ENCODE measurements at regions not wholly inside any gene's neighbourhood (a gene's known extent, or its start where the extent isn't known, plus 50 kb on each side); places are given as distances from the start of the nearest gene placed in this dataset.
"Not testable (repeated sequence)": the region's sequence is repeated elsewhere in the genome, so short reads cannot be mapped to it uniquely, and the experiment has no call there.

- no peak overlapping the region for H3K27ac ChIP-seq (ENCODE audit: low read depth, low read length)
- no peaks in the 10 kb centered on the region for H3K9me3 ChIP-seq (ENCODE audit: control insufficient read depth, insufficient read depth, low read length)
- no peak overlapping the region for H3K4me3 ChIP-seq (ENCODE audit: low read depth, low read length)
- no peak for TF ChIP-seq CTCF (IDR thresholded peaks at IDR 0.05; ENCODE audit: low read depth, low read length)
- no peak for DNase-seq (ENCODE audit: low read depth, low spot score)
- ChIA-PET POLR2A (no interaction called here), CTCF (no interaction called here)
- peaks cover 4% of the 10 kb centered on the region for H3K27me3 ChIP-seq (ENCODE audit: control insufficient read depth, insufficient read depth, low read length)
Observed at GRCh38 chr2:121849236-121849635, 93.8 kb downstream of the TSN start.

GRCh38 chr2:121853149-121853548 lies 97.7 kb downstream of the TSN start:
- H3K27me3 ChIP-seq (ENCODE audit: control insufficient read depth, insufficient read depth, low read length); CTCF ChIA-PET; DNase-seq (ENCODE audit: low read depth, low spot score); H3K9me3 ChIP-seq (ENCODE audit: control insufficient read depth, insufficient read depth, low read length); H3K4me3 ChIP-seq (ENCODE audit: low read depth, low read length); POLR2A ChIA-PET; H3K27ac ChIP-seq (ENCODE audit: low read depth, low read length): not testable (repeated sequence)

- DNase-seq (ENCODE audit: low read depth, low spot score): no peak
- no peak overlapping the region for H3K4me3 ChIP-seq (ENCODE audit: low read depth, low read length)
- no peak for TF ChIP-seq CTCF (IDR thresholded peaks at IDR 0.05; ENCODE audit: low read depth, low read length)
- H3K27ac ChIP-seq (ENCODE audit: low read depth, low read length): no peak overlapping the region
- no peaks in the 10 kb centered on the region for H3K27me3 ChIP-seq (ENCODE audit: control insufficient read depth, insufficient read depth, low read length)
- no peaks in the 10 kb centered on the region for H3K9me3 ChIP-seq (ENCODE audit: control insufficient read depth, insufficient read depth, low read length)
- POLR2A ChIA-PET: no interaction called here
- CTCF ChIA-PET: interaction anchor here (0.6 to 2.0 kb wide), 2 partner anchors 10 to 44 kb away, joined by 3 to 5 read pairs; no protein-coding TSS in a partner anchor
Observed at GRCh38 chr2:121855510-121855909, 100.1 kb downstream of the TSN start.

GRCh38 chr2:121856360-121856759 lies 100.9 kb downstream of the TSN start:
- H3K27ac ChIP-seq (ENCODE audit: low read depth, low read length): no peak overlapping the region
- H3K9me3 ChIP-seq (ENCODE audit: control insufficient read depth, insufficient read depth, low read length): no peaks in the 10 kb centered on the region
- H3K4me3 ChIP-seq (ENCODE audit: low read depth, low read length): no peak overlapping the region
- POLR2A ChIA-PET: no interaction called here
- no peaks in the 10 kb centered on the region for H3K27me3 ChIP-seq (ENCODE audit: control insufficient read depth, insufficient read depth, low read length)
- CTCF ChIA-PET: no interaction called here
- no peak for DNase-seq (ENCODE audit: low read depth, low spot score)
- no peak for TF ChIP-seq CTCF (IDR thresholded peaks at IDR 0.05; ENCODE audit: low read depth, low read length)

- H3K27me3 ChIP-seq (ENCODE audit: control insufficient read depth, insufficient read depth, low read length): no peaks in the 10 kb centered on the region
- POLR2A ChIA-PET: no interaction called here
- H3K9me3 ChIP-seq (ENCODE audit: control insufficient read depth, insufficient read depth, low read length): no peaks in the 10 kb centered on the region
- no peak overlapping the region for H3K27ac ChIP-seq (ENCODE audit: low read depth, low read length)
- no peak overlapping the region for H3K4me3 ChIP-seq (ENCODE audit: low read depth, low read length)
- CTCF ChIA-PET: no interaction called here
- DNase-seq (ENCODE audit: low read depth, low spot score): no peak
- no peak for TF ChIP-seq CTCF (IDR thresholded peaks at IDR 0.05; ENCODE audit: low read depth, low read length)
Observed at GRCh38 chr2:121858369-121858768, 102.9 kb downstream of the TSN start.

- Histone ChIP-seq H3K27me3 (ENCODE audit: control insufficient read depth, insufficient read depth, low read length) (no peaks in the 10 kb centered on the region), H3K9me3 (ENCODE audit: control insufficient read depth, insufficient read depth, low read length) (no peaks in the 10 kb centered on the region), H3K4me3 (ENCODE audit: low read depth, low read length) (no peak overlapping the region), H3K27ac (ENCODE audit: low read depth, low read length) (no peak overlapping the region)
- DNase-seq (ENCODE audit: low read depth, low spot score): no peak
- ChIA-PET CTCF (no interaction called here), POLR2A (no interaction called here)
- TF ChIP-seq CTCF (IDR thresholded peaks at IDR 0.05; ENCODE audit: low read depth, low read length): no peak
Observed at GRCh38 chr2:121858847-121859246, 103.4 kb downstream of the TSN start.
